ENCODE measurements at regions not wholly inside any gene's neighbourhood (a gene's known extent, or its start where the extent isn't known, plus 50 kb on each side); places are given as distances from the start of the nearest gene placed in this dataset.

DNA sequence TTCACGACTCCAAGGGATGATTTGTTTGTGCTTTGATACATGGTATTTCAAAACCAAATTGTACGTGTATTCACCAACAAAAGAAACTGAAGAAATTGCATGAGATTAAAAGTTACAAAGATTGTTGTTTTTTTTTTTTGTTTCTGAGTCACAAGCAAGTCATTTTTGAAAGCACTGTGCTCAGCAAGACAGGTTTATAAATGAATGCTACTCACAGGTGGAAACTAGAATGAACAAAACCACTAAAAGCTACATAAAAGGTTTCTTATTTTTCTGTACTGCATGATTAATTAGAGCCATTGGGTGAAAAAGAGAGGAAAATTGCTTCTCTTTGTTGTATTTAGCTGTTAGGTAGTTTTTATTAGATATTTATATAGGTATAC, 90.2 kb upstream of the RIPOR2 start:
- no peaks in the 10 kb centered on the region for H3K27me3 ChIP-seq
- H3K36me3 ChIP-seq: no peaks in the 10 kb centered on the region
- TF ChIP-seq POLR2A (IDR thresholded peaks at IDR 0.05) (no peak), CTCF (IDR thresholded peaks at IDR 0.05) (no peak), EP300 (IDR thresholded peaks at IDR 0.05) (no peak), POLR2AphosphoS5 (IDR thresholded peaks at IDR 0.05) (no peak)
- WGBS, 5 donors: 60 to 74% (median 67%) methylated on average over 2 of the region's 2 CpGs
- intact Hi-C loops (cut with DNase I; ENCODE audit: low total_unique reads): no loop called here
- no peak overlapping the region for H3K4me3 ChIP-seq
- H3K9me3 ChIP-seq: no peaks in the 10 kb centered on the region
- no peak overlapping the region for H3K27ac ChIP-seq
- no peak for DNase-seq
- no peaks in the 10 kb centered on the region for H3K4me1 ChIP-seq

GRCh38 chr6:25026723-25027122, 91.0 kb upstream of the RIPOR2 start:
- Histone ChIP-seq H3K9me3 (no peaks in the 10 kb centered on the region), H3K27me3 (no peaks in the 10 kb centered on the region), H3K27ac (peak overlapping the region in 1 of 5 donors; percentile 18), H3K4me3 (no peak overlapping the region), H3K4me1 (no peaks in the 10 kb centered on the region), H3K36me3 (no peaks in the 10 kb centered on the region)
- no peak for DNase-seq
- WGBS, 5 donors: 42 to 60% (median 49%) methylated on average over 2 of the region's 2 CpGs
- intact Hi-C loops (cut with DNase I; ENCODE audit: low total_unique reads): no loop called here
- TF ChIP-seq POLR2AphosphoS5 (IDR thresholded peaks at IDR 0.05) (no peak), CTCF (IDR thresholded peaks at IDR 0.05) (no peak), EP300 (IDR thresholded peaks at IDR 0.05) (no peak), POLR2A (IDR thresholded peaks at IDR 0.05) (no peak)

DNA sequence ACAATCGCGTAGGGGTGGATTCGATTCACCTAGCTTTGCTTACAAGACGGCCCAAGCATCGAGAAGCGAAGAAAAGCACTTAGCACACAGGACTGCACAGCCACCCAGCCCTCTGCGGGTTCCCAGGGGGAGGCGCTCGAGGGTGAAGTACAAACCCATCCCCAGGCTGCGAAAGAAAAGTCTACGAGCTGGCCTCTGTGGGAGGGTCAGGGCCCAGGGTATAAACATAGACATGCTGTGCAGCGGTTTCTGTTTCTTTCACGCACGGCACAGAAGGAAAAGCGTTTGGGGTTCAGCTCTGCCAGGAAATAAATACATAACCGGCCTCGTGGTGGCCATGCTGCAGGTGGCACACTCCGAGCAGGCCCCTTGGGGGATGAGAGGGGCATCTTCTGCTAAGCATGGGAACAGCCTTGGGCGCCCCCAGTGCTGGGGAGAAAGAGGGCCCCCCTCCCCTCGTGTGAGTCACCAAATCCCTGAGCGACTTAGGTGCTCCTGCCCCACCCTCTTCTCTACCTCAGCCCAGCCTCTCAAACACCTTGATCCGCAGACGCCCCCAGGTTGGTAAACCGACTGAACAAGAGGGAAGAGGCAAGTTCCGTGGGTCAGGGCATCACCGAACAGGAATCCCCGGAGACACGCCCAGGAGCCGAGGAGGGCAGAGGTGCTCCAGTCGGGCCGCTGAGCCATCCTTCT, 91.6 kb upstream of the RIPOR2 start:
- TF ChIP-seq POLR2A (IDR thresholded peaks at IDR 0.05) (no peak), POLR2AphosphoS5 (IDR thresholded peaks at IDR 0.05) (no peak), EP300 (IDR thresholded peaks at IDR 0.05) (no peak), CTCF (IDR thresholded peaks at IDR 0.05) (no peak)
- peak overlapping the region in 1 of 5 donors; percentile 18 for H3K27ac ChIP-seq
- no peak overlapping the region for H3K4me3 ChIP-seq
- intact Hi-C loops (cut with DNase I; ENCODE audit: low total_unique reads): no loop called here
- H3K36me3 ChIP-seq: no peaks in the 10 kb centered on the region
- DNase-seq: peak in 1 of 2 donors; percentile 39
- no peaks in the 10 kb centered on the region for H3K9me3 ChIP-seq
- 68 to 82% (median 72%) methylated on average over 23 to 31 of the region's 31 CpGs for WGBS, 5 donors
- no peaks in the 10 kb centered on the region for H3K4me1 ChIP-seq
- H3K27me3 ChIP-seq: no peaks in the 10 kb centered on the region

DNA sequence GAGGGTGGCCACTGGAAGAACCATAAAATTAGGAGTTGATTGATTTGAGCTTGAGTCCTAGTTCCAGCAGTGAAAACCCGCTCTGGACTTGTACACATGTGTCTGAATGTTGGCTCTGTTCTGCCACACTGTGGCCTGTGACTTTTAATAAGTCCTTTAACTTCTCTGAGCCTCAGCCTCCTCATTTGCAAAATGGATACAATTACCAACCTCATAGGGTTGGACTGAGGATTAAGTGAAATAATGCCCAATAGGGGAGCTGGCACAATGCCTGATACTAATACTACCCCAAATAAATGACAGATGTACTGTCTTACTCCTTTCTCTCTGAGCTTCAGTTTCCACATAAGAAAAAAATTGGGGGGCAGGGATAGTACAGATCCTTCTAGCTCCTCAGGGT, 92.6 kb upstream of the RIPOR2 start:
- no peak overlapping the region for H3K27ac ChIP-seq
- WGBS, 5 donors: 86 to 100% (median 93%) methylated on average over 1 of the region's 1 CpG
- intact Hi-C loops (cut with DNase I; ENCODE audit: low total_unique reads): no loop called here
- no peaks in the 10 kb centered on the region for H3K4me1 ChIP-seq
- no peaks in the 10 kb centered on the region for H3K36me3 ChIP-seq
- H3K27me3 ChIP-seq: no peaks in the 10 kb centered on the region
- no peak for DNase-seq
- no peak for TF ChIP-seq EP300 (IDR thresholded peaks at IDR 0.05)
- no peaks in the 10 kb centered on the region for H3K9me3 ChIP-seq
- no peak overlapping the region for H3K4me3 ChIP-seq

DNA sequence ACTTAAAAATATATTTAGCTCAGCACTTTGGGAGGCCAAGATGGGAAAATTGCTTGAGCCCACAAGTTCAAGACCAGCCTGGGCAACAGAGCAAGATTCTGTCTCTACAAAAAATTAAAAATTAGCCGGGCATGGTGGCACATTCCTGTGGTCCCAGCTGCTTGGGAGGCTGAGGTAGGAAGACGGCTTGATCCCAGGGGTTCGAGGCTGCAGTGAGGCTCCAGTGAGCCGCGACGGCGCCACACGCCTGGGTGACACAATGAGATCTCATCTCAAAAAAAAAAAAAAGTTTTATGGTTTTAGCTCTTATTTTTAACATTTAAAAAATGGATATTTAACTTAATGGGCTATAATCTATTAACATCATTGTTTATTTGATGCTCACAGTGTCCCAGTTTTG, 97.2 kb upstream of the RIPOR2 start:
- no peaks in the 10 kb centered on the region for H3K9me3 ChIP-seq
- H3K36me3 ChIP-seq: no peaks in the 10 kb centered on the region
- DNase-seq: no peak
- no peak overlapping the region for H3K27ac ChIP-seq
- no peaks in the 10 kb centered on the region for H3K27me3 ChIP-seq
- TF ChIP-seq CTCF (IDR thresholded peaks at IDR 0.05) (no peak), POLR2A (IDR thresholded peaks at IDR 0.05) (no peak), POLR2AphosphoS5 (IDR thresholded peaks at IDR 0.05) (no peak), EP300 (IDR thresholded peaks at IDR 0.05) (no peak)
- H3K4me1 ChIP-seq: peaks cover 10 to 20% (median 16%) of the 10 kb centered on the region in 4 donors
- intact Hi-C loops (cut with DNase I; ENCODE audit: low total_unique reads): no loop called here
- no peak overlapping the region for H3K4me3 ChIP-seq
- WGBS, 5 donors: 92 to 98% (median 97%) methylated on average over 8 of the region's 8 CpGs
